ENCODE measurements at regions not wholly inside any gene's neighbourhood (a gene's known extent, or its start where the extent isn't known, plus 50 kb on each side); places are given as distances from the start of the nearest gene placed in this dataset.
A peak's percentile ranks its signal among the peaks of the same experiment; 100 is the strongest.

DNA sequence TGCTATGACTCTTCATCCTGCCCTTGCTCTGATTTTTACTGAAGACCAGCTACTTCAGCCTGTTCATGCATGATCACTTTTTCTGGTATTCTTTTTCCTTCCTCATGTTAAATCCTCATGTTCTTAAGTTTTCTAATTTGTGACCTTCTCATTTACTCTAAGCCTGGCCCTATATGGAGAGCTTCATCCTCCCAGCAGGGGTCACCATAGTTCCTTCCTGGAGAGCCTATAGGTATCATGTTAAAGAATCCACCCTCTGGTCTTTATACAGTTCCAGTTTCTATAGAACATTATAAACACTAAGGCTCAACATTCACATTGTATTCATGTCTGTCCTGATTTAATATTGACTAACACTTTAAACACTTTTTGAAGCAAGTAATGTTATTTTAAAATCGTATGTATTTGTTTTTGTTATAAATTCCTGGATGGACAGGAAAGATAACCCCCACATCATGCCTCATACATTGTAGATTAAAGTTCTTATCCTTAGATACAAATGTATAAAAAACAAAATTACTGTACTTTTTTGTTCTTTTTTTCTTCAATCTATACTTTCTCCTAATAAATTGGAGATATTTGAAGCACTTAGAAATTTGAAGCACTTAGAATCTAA lies 53.8 kb upstream of the OTUD4 start:
- peak; percentile 4 to 28 (median 21) for DNase-seq (ENCODE audit: low read depth in 3 of 3)

- no peak for DNase-seq (ENCODE audit: low read depth in 3 of 3)
Observed at GRCh38 chr4:145231906-145232700, 51.7 kb upstream of the OTUD4 start.

GRCh38 chr4:145230726-145231125 lies 50.3 kb upstream of the OTUD4 start:
- DNase-seq (ENCODE audit: low read depth in 3 of 3): no peak

Data from stimulated activated CD4-positive, alpha-beta T cell treated with anti-CD3 and anti-CD28 coated beads, TNF-alpha, amount 100 ng/mL, for 4 hours (primary cell).